ENCODE measurements at regions not wholly inside any gene's neighbourhood (a gene's known extent, or its start where the extent isn't known, plus 50 kb on each side); places are given as distances from the start of the nearest gene placed in this dataset.
A peak's percentile ranks its signal among the peaks of the same experiment; 100 is the strongest.

GRCh38 chr12:67592228-67593011 is 56.1 kb upstream of the DYRK2 start:
- peak; percentile 38 for DNase-seq

GRCh38 chr12:67593041-67593440 is 55.5 kb upstream of the DYRK2 start:
- DNase-seq, result no peak

- no peak for DNase-seq
Observed at GRCh38 chr12:67593461-67594330, 54.8 kb upstream of the DYRK2 start.

DNA sequence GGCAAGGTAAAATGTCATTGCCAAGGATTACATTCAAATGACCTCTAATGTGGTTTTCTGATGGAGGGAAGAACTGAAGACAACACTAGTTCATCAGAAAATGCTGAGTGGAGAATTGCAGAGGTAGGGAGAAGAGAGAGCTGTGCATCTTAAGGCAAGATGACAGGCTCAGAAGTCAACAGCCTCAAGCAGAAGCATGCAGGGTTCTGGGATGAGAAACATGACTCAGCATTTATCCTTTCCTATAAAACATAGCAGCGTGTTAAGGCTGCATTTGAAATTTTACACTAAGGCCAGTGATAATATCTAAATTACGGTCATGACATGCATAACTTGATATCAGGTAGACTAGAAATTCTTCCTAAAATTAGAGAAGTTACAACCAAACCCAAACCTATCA is 53.7 kb upstream of the DYRK2 start:
- DNase-seq, result no peak

DNA sequence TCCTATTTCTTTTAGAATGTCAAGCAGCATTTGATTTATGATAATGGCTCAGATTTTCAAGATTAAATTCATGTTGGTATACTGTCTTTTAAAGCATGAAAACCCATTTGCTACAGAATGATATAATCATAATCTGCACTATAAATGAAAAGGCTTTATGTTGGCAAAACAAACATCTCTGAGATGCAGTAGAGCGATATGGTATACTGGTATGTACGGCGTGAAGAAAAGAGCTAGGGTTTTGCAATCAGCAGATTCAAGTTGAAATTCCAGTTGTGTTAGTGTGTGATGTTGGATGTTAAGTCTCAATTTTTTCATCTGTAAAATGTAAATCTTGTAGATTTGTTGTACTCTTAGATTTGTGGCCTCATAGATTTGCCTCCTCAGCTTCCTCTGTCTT is 53.2 kb upstream of the DYRK2 start:
- DNase-seq, result no peak

GRCh38 chr12:67598598-67598997 is 49.9 kb upstream of the DYRK2 start:
- DNase-seq, result no peak
